Loucy (cell line): ENCODE measurements at regions not wholly inside any gene's neighbourhood (a gene's known extent, or its start where the extent isn't known, plus 50 kb on each side); places are given as distances from the start of the nearest gene placed in this dataset.

Experiments
- H2AFZ ChIP-seq: fragments of 200-600 bp; sonication (generic); 2 replicates; pipeline ENCODE4 v1.6.0; 2016; ENCODE audit warnings: antibody characterized with exemption, mild to moderate bottlenecking, low read length, moderate library complexity
- H3F3A ChIP-seq: fragments of 200-600 bp; 2 replicates; pipeline ENCODE4 v1.6.0; 2016; ENCODE audit warnings: antibody characterized with exemption, low read depth, mild to moderate bottlenecking
- H3K27me3 ChIP-seq: fragments of 200-600 bp; sonication (generic); 2 replicates; pipeline ENCODE4 v1.6.1; 2014; ENCODE audit warnings: low read length, mild to moderate bottlenecking; ENCODE audit not compliant: insufficient read depth, poor library complexity, severe bottlenecking
- H3K36me3 ChIP-seq: fragments of 200-600 bp; sonication (generic); 2 replicates; pipeline ENCODE4 v1.6.1; 2016; ENCODE audit warnings: low read length; ENCODE audit not compliant: insufficient read depth
- H3K4me1 ChIP-seq: fragments of 200-600 bp; sonication (generic); 2 replicates; pipeline ENCODE4 v1.5.1; 2014; ENCODE audit warnings: low read length, mild to moderate bottlenecking; ENCODE audit not compliant: insufficient read depth, poor library complexity, severe bottlenecking
- H3K4me2 ChIP-seq: fragments of 200-600 bp; sonication (generic); 2 replicates; pipeline ENCODE4 v1.6.0; 2014; ENCODE audit warnings: antibody characterized with exemption, low read length, low read depth, mild to moderate bottlenecking; ENCODE audit not compliant: poor library complexity, severe bottlenecking
- H3K4me3 ChIP-seq: fragments of 200-600 bp; sonication (generic); 2 replicates; pipeline ENCODE4 v1.5.1; 2014; ENCODE audit warnings: low read length, mild to moderate bottlenecking, mixed read lengths; ENCODE audit not compliant: poor library complexity, severe bottlenecking
- H3K79me2 ChIP-seq: fragments of 200-600 bp; sonication (generic); 2 replicates; pipeline ENCODE4 v1.6.1; 2014; ENCODE audit warnings: low read length; ENCODE audit not compliant: insufficient read depth
- H3K9ac ChIP-seq: fragments of 200-600 bp; sonication (generic); 2 replicates; pipeline ENCODE4 v1.6.0; 2014; ENCODE audit warnings: mild to moderate bottlenecking, low read depth, low read length, moderate library complexity; ENCODE audit not compliant: poor library complexity, severe bottlenecking
- H3K9me2 ChIP-seq: fragments of 200-600 bp; sonication (generic); replicated peaks from 2 replicates; pipeline ENCODE4 v1.6.1; 2016; ENCODE audit warnings: low read depth, low read length, mixed read lengths
- H3K9me3 ChIP-seq: fragments of 200-600 bp; sonication (generic); 2 replicates; pipeline ENCODE4 v1.6.1; 2014; ENCODE audit warnings: mild to moderate bottlenecking, antibody characterized with exemption, low read length, low read depth; ENCODE audit not compliant: insufficient read depth
- H4K20me1 ChIP-seq: fragments of 200-600 bp; sonication (generic); 2 replicates; pipeline ENCODE4 v1.6.0; 2014; ENCODE audit warnings: antibody characterized with exemption, low read length, mild to moderate bottlenecking; ENCODE audit not compliant: insufficient read depth, poor library complexity, severe bottlenecking
- EZH2phosphoT487 ChIP-seq: fragments of 200-600 bp; IDR thresholded peaks from 2 replicates; pipeline ENCODE4 v1.6.1; 2018; ENCODE audit warnings: antibody characterized with exemption, mild to moderate bottlenecking, moderate library complexity, borderline replicate concordance
- TF ChIP-seq, protein P1 (sequence below): fragments of 200-600 bp; sonication (generic); conservative IDR thresholded peaks from 2 replicates; pipeline ENCODE4 v1.5.1; 2014; ENCODE audit warnings: mild to moderate bottlenecking, antibody characterized with exemption, low read length

DNA sequence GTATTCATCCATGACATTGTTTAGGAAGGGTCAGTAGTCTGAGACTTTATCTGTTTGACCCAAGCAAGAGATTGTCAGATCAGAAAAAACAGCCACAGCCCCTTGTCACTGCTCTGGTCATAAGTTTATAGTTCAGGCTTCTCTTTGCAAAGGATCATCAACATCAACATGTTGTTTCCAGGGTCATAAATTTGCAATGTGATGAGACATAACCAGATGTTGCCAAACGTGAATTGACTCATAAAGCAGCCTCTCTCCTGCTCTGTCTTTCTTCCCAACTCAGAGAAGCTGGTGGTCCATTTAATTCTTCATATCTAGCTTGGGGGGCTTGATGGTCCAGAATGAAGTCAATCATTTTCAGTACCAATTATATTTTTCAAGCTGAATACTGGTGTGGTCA is 507.2 kb upstream of the PBX1 start:
- Histone ChIP-seq H3K4me3 (no peak overlapping the region), H3K36me3 (no peaks in the 10 kb centered on the region), H3K9me2 (no peaks in the 10 kb centered on the region), H3F3A (no peaks in the 10 kb centered on the region), H3K79me2 (no peaks in the 10 kb centered on the region), H3K9ac (no peak overlapping the region), H3K9me3 (no peaks in the 10 kb centered on the region), H3K4me2 (no peak overlapping the region), H4K20me1 (no peaks in the 10 kb centered on the region), H2AFZ (no peak overlapping the region), H3K4me1 (no peaks in the 10 kb centered on the region), H3K27me3 (no peaks in the 10 kb centered on the region)
- TF ChIP-seq, protein P1, sequence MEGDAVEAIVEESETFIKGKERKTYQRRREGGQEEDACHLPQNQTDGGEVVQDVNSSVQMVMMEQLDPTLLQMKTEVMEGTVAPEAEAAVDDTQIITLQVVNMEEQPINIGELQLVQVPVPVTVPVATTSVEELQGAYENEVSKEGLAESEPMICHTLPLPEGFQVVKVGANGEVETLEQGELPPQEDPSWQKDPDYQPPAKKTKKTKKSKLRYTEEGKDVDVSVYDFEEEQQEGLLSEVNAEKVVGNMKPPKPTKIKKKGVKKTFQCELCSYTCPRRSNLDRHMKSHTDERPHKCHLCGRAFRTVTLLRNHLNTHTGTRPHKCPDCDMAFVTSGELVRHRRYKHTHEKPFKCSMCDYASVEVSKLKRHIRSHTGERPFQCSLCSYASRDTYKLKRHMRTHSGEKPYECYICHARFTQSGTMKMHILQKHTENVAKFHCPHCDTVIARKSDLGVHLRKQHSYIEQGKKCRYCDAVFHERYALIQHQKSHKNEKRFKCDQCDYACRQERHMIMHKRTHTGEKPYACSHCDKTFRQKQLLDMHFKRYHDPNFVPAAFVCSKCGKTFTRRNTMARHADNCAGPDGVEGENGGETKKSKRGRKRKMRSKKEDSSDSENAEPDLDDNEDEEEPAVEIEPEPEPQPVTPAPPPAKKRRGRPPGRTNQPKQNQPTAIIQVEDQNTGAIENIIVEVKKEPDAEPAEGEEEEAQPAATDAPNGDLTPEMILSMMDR, result no peak
- no peak for TF ChIP-seq EZH2phosphoT487

DNA sequence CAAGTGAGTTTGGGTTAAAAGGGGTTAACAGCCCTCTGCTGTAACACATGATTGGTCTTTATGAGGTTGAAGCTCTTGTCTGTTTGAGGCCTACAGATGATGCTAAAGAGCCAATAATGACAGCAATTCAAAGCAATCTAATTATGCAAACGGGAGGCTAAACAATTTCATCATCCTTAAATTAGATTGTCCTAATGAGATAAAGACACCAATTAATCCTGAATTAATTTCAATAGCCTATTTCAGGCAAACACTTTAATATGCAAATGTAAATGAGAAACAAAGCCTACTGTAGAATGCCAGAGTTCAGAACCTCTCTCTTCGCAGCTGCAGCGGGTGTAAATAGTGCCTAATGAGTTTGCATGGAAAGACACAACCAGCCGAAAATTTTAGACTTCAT is 504.7 kb upstream of the PBX1 start:
- Histone ChIP-seq H3K4me2 (no peak overlapping the region), H3K4me1 (no peaks in the 10 kb centered on the region), H4K20me1 (no peaks in the 10 kb centered on the region), H3K4me3 (no peak overlapping the region), H3K9me3 (no peaks in the 10 kb centered on the region), H3K79me2 (no peaks in the 10 kb centered on the region), H2AFZ (no peak overlapping the region), H3K36me3 (no peaks in the 10 kb centered on the region), H3F3A (no peaks in the 10 kb centered on the region), H3K27me3 (no peaks in the 10 kb centered on the region), H3K9me2 (no peaks in the 10 kb centered on the region), H3K9ac (no peak overlapping the region)
- TF ChIP-seq, protein P1, result no peak
- no peak for TF ChIP-seq EZH2phosphoT487

DNA sequence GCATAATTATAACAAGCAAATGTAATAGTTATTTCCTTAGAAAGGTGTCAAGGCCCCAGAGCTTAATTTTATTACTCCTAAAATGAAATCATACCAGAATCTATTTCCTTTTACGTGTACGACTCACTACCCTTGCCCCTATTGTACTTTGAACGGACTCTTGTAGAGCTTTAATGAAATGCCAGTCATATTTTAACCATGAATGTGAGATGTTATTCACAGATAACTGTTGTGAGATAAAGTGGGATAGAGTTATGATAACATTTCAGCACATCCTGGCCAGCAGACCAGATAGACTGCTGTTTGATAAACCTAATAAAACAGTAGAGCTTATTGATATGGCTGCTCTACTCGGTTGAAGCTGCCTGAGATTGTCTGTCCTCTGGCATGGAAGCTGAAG is 500.8 kb upstream of the PBX1 start:
- Histone ChIP-seq H3F3A (no peaks in the 10 kb centered on the region), H2AFZ (no peak overlapping the region), H3K4me3 (no peak overlapping the region), H3K4me2 (no peak overlapping the region), H3K36me3 (no peaks in the 10 kb centered on the region), H3K9me3 (no peaks in the 10 kb centered on the region), H3K27me3 (no peaks in the 10 kb centered on the region), H3K4me1 (no peaks in the 10 kb centered on the region), H3K9me2 (no peaks in the 10 kb centered on the region), H3K9ac (no peak overlapping the region), H4K20me1 (no peaks in the 10 kb centered on the region), H3K79me2 (no peaks in the 10 kb centered on the region)
- no peak for TF ChIP-seq EZH2phosphoT487
- TF ChIP-seq, protein P1, result no peak
